Fibroblast of gingiva (primary cell): ENCODE measurements at regions not wholly inside any gene's neighbourhood (a gene's known extent, or its start where the extent isn't known, plus 50 kb on each side); places are given as distances from the start of the nearest gene placed in this dataset.

ENCODE experiments used
- DNase-seq: peaks from one replicate; pipeline ENCODE4 v3.0.0-alpha.2; 2011; ENCODE audit warnings: low read depth

GRCh38 chr11:121938076-121938475 is 177.9 kb downstream of the BLID start:
- DNase-seq = no peak

GRCh38 chr11:121936781-121937447 is 179.1 kb downstream of the BLID start:
- DNase-seq = peak; percentile 54

GRCh38 chr11:121936370-121936769 is 179.6 kb downstream of the BLID start:
- DNase-seq = peak; percentile 19

- DNase-seq = peak; percentile 30
Measured at GRCh38 chr11:121933694-121934093, 182.3 kb downstream of the BLID start.

GRCh38 chr11:121933294-121933693 is 182.7 kb downstream of the BLID start:
- DNase-seq = no peak

- no peak for DNase-seq
Measured at GRCh38 chr11:121932646-121933185, 183.3 kb downstream of the BLID start.

- DNase-seq = peak; percentile 50
Measured at GRCh38 chr11:121931748-121932352, 184.2 kb downstream of the BLID start.

GRCh38 chr11:121931121-121931520 is 184.9 kb downstream of the BLID start:
- DNase-seq = no peak

- no peak for DNase-seq
Measured at GRCh38 chr11:121930004-121930965, 185.7 kb downstream of the BLID start.

- DNase-seq = no peak
Measured at GRCh38 chr11:121929581-121929980, 186.4 kb downstream of the BLID start.

- no peak for DNase-seq
Measured at GRCh38 chr11:121928597-121929580, 187.1 kb downstream of the BLID start.

- DNase-seq = no peak
Measured at GRCh38 chr11:121927789-121928188, 188.2 kb downstream of the BLID start.

- no peak for DNase-seq
Measured at GRCh38 chr11:121927097-121927785, 188.8 kb downstream of the BLID start.

GRCh38 chr11:121924191-121924590 is 191.8 kb downstream of the BLID start:
- no peak for DNase-seq

- no peak for DNase-seq
Measured at GRCh38 chr11:121917482-121917881, 198.5 kb downstream of the BLID start.

- no peak for DNase-seq
Measured at GRCh38 chr11:121914508-121915059, 201.4 kb downstream of the BLID start.

GRCh38 chr11:121909596-121909995 is 206.4 kb downstream of the BLID start:
- no peak for DNase-seq

GRCh38 chr11:121907379-121907778 is 208.6 kb downstream of the BLID start:
- no peak for DNase-seq

- no peak for DNase-seq
Measured at GRCh38 chr11:121904148-121904547, 211.9 kb downstream of the BLID start.

- DNase-seq = no peak
Measured at GRCh38 chr11:121901886-121902285, 214.1 kb downstream of the BLID start.
